B cell (primary cell): ENCODE measurements at regions not wholly inside any gene's neighbourhood (a gene's known extent, or its start where the extent isn't known, plus 50 kb on each side); places are given as distances from the start of the nearest gene placed in this dataset.

ENCODE experiments used
- ATAC-seq: fragments of 200-7000 bp; cut with Tn5 transposase; one replicate; pipeline ENCODE4 v1.10.0; 2021; ENCODE audit warnings: low read depth, mild to moderate bottlenecking, moderate number of reproducible peaks, moderate library complexity
- CTCF ChIA-PET: fragments of 350-600 bp; sonication (Branson Sonifier 250); formaldehyde crosslinking; loops from one replicate; lab custom pipeline; 2021; ENCODE audit warnings: antibody characterized with exemption, inconsistent platforms; lab: Charles Lee
- POLR2A ChIA-PET: fragments of 350-600 bp; sonication (Branson Sonifier 250); formaldehyde crosslinking; loops from one replicate; lab custom pipeline; 2021; ENCODE audit warnings: antibody characterized with exemption; lab: Charles Lee
- DNase-seq: peaks from one replicate; pipeline ENCODE4 v3.0.0; 2013
- H2AFZ ChIP-seq: 2 replicates; pipeline ENCODE4 v1.6.1; 2012; ENCODE audit warnings: mild to moderate bottlenecking, low read depth, low read length; ENCODE audit not compliant: insufficient read depth, poor library complexity, severe bottlenecking
- H3K27ac ChIP-seq, 2 donors: 1 replicate in 1 of 2; 2 replicates in 1 of 2; pipeline ENCODE4 v1.5.1; 2012 to 2013; ENCODE audit warnings: low read length in 2 of 2, mild to moderate bottlenecking in 2 of 2, moderate library complexity in 1 of 2
- H3K27me3 ChIP-seq, 4 experiments: fragments of 200-600 bp in 1 of 4; sonication (generic) in 1 of 4; replicated peaks in 1 of 4; 1 replicate in 2 of 4; 2 replicates in 2 of 4; pipeline versions ENCODE4 v1.6.1 to v1.7.0; 2013 to 2016; ENCODE audit warnings: low read length in 3 of 4, mild to moderate bottlenecking in 2 of 4, mixed read lengths in 1 of 4, moderate library complexity in 1 of 4; ENCODE audit not compliant: insufficient read depth in 4 of 4, control insufficient read depth in 3 of 4; ENCODE audit errors: control extremely low read depth in 1 of 4
- H3K36me3 ChIP-seq, 2 experiments: replicated peaks in 1 of 2; 1 replicate in 1 of 2; 2 replicates in 1 of 2; pipeline versions ENCODE4 v1.6.1 to v1.7.1; 2013; ENCODE audit warnings: low read length in 1 of 2; ENCODE audit not compliant: insufficient read depth in 2 of 2, control insufficient read depth in 1 of 2; ENCODE audit errors: control extremely low read depth in 1 of 2, extremely low read depth in 1 of 2
- H3K4me1 ChIP-seq, 2 donors: fragments of 200-600 bp in 1 of 2; sonication (generic) in 1 of 2; 1 replicate in 1 of 2; 2 replicates in 1 of 2; pipeline versions ENCODE4 v1.5.1 to v1.6.1; 2013 to 2017; ENCODE audit warnings: low read length in 2 of 2; ENCODE audit not compliant: control insufficient read depth in 2 of 2, insufficient read depth in 2 of 2
- H3K4me2 ChIP-seq: replicated peaks from 2 replicates; pipeline ENCODE3; 2012; ENCODE audit warnings: mild to moderate bottlenecking, low read depth, low read length; ENCODE audit not compliant: poor library complexity, severe bottlenecking
- H3K4me3 ChIP-seq, 5 experiments: fragments of 200-600 bp in 1 of 5; sonication (generic) in 1 of 5; 1 replicate in 3 of 5; 2 replicates in 2 of 5; pipeline versions ENCODE4 v1.5.1 to v1.7.0; 2011 to 2016; ENCODE audit warnings: low read length in 4 of 5, mild to moderate bottlenecking in 4 of 5, low read depth in 2 of 5, control low read depth in 1 of 5, moderate library complexity in 1 of 5; ENCODE audit not compliant: insufficient read depth in 1 of 5; ENCODE audit errors: control extremely low read depth in 1 of 5, extremely low read depth in 1 of 5
- H3K79me2 ChIP-seq: fragments of 200-600 bp; sonication (generic); one replicate; pipeline ENCODE4 v1.6.0; 2016; ENCODE audit warnings: low read length; ENCODE audit not compliant: control insufficient read depth, insufficient read depth
- H3K9ac ChIP-seq: fragments of 200-600 bp; sonication (generic); 2 replicates; pipeline ENCODE4 v1.6.1; 2017; ENCODE audit warnings: mild to moderate bottlenecking, low read length, moderate library complexity
- H3K9me3 ChIP-seq, 3 donors: one replicate each; pipeline versions ENCODE4 v1.6.1 to v1.7.1; 2013; ENCODE audit warnings: low read length in 2 of 3; ENCODE audit not compliant: control insufficient read depth in 2 of 3, insufficient read depth in 1 of 3; ENCODE audit errors: control extremely low read depth in 1 of 3
- H4K20me1 ChIP-seq: 2 replicates; pipeline ENCODE4 v1.6.0; 2012; ENCODE audit warnings: mild to moderate bottlenecking, low read length; ENCODE audit not compliant: insufficient read depth, control insufficient read depth, poor library complexity, severe bottlenecking
- H3K27ac Mint-ChIP-seq: one replicate; pipeline ENCODE4 v1.8.0; 2021; ENCODE audit warnings: mixed read lengths
- H3K27me3 Mint-ChIP-seq: one replicate; pipeline ENCODE4 v1.8.0; 2021; ENCODE audit warnings: mixed read lengths
- H3K4me1 Mint-ChIP-seq: one replicate; pipeline ENCODE4 v1.8.0; 2021; ENCODE audit warnings: mixed read lengths
- H3K4me3 Mint-ChIP-seq: one replicate; pipeline ENCODE4 v1.8.0; 2021; ENCODE audit warnings: mixed read lengths
- H3K9me3 Mint-ChIP-seq: one replicate; pipeline ENCODE4 v1.8.0; 2022; ENCODE audit warnings: mixed read lengths; ENCODE audit not compliant: insufficient read depth
- CTCF ChIP-seq: fragments of 200-600 bp; IDR thresholded peaks from one replicate; pipeline ENCODE4 v1.8.0; 2022; ENCODE audit warnings: antibody characterized with exemption, mild to moderate bottlenecking
- EZH2 ChIP-seq: IDR thresholded peaks from 2 replicates; pipeline ENCODE4 v1.6.1; 2012; ENCODE audit warnings: borderline replicate concordance, low read depth, mild to moderate bottlenecking, moderate library complexity, low read length; ENCODE audit not compliant: insufficient read depth, poor library complexity, severe bottlenecking
- WGBS: methylation state at CpG from one replicate; pipeline ENCODE4 v1.1.5; 2013; ENCODE audit warnings: missing lambda C conversion rate; ENCODE audit not compliant: insufficient coverage; 5-methylcytosine and 5-hydroxymethylcytosine counted together
- intact Hi-C: fragments of 100-400 bp; cut with micrococcal nuclease; formaldehyde crosslinking; loops from one replicate; pipeline ENCODE4 v1.10.0; 2022

- Histone ChIP-seq H3K27ac (no peak overlapping the region), H3K79me2 (no peaks in the 10 kb centered on the region), H3K4me3 (no peak overlapping the region), H2AFZ (no peak overlapping the region), H3K9ac (no peak overlapping the region), H3K27me3 (no peaks in the 10 kb centered on the region), H3K36me3 (no peaks in the 10 kb centered on the region), H3K9me3 (no peaks in the 10 kb centered on the region), H3K4me1 (no peaks in the 10 kb centered on the region), H3K4me2 (no peak overlapping the region), H4K20me1 (no peaks in the 10 kb centered on the region)
- CTCF ChIA-PET: no interaction called here
- POLR2A ChIA-PET: no interaction called here
- Mint-ChIP-seq H3K9me3 (no peaks in the 10 kb centered on the region), H3K4me3 (no peak overlapping the region), H3K4me1 (no peaks in the 10 kb centered on the region), H3K27ac (no peak overlapping the region), H3K27me3 (no peaks in the 10 kb centered on the region)
- intact Hi-C loops: loop anchor here (10.0 kb wide), 1 partner anchor 58 kb away; no protein-coding TSS in a partner anchor
- DNase-seq: no peak
- no peak for ATAC-seq
- no peak for TF ChIP-seq CTCF
- TF ChIP-seq EZH2: no peak
- WGBS: no CpG with 5 or more reads among the region's 4 CpGs
These were observed 944.3 kb downstream of the SOCS6 start for GRCh38 chr18:71233177-71233576.

- no peak overlapping the region for H3K4me3 ChIP-seq
- no peaks in the 10 kb centered on the region for H3K27me3 Mint-ChIP-seq
- ChIA-PET POLR2A (no interaction called here), CTCF (no interaction called here)
- intact Hi-C loops: no loop called here
- no peaks in the 10 kb centered on the region for H3K4me1 Mint-ChIP-seq
- H4K20me1 ChIP-seq: no peaks in the 10 kb centered on the region
- H3K9me3 ChIP-seq: peaks cover 0 to 5% (median 0%) of the 10 kb centered on the region in 3 donors
- DNase-seq (no peak), ATAC-seq (no peak)
- no peak overlapping the region for H3K4me2 ChIP-seq
- no peaks in the 10 kb centered on the region for H3K79me2 ChIP-seq
- H3K27me3 ChIP-seq: no peaks in the 10 kb centered on the region
- no peaks in the 10 kb centered on the region for H3K4me1 ChIP-seq
- H3K36me3 ChIP-seq: no peaks in the 10 kb centered on the region
- TF ChIP-seq CTCF: no peak
- no peak for TF ChIP-seq EZH2
- H3K9me3 Mint-ChIP-seq: peaks cover 2% of the 10 kb centered on the region
- H3K27ac Mint-ChIP-seq: no peak overlapping the region
- no peak overlapping the region for H2AFZ ChIP-seq
- H3K27ac ChIP-seq: no peak overlapping the region
- no peak overlapping the region for H3K4me3 Mint-ChIP-seq
- H3K9ac ChIP-seq: no peak overlapping the region
These were observed 934.6 kb downstream of the SOCS6 start for GRCh38 chr18:71223486-71223885.
